ENCODE measurements at regions not wholly inside any gene's neighbourhood (a gene's known extent, or its start where the extent isn't known, plus 50 kb on each side); places are given as distances from the start of the nearest gene placed in this dataset.

DNA sequence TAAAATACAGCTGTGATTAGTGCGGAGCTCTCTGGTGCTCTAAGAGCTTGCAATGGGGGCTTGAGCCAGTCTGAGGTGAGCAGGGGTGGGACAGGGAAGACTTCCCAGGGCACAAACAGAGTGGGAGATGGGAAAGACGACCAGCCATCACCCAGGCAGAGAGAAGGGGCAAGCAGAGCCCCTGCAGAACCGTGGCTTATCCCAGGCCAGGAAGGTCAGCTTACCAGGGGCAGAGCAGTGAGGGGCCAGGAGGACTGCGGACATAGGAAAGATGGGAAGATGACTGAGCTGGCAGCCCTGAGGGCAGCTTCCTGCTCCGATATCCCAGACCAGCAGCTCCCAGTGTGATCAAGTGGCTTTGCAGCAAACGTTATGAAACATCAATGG is 55.4 kb upstream of the IFFO2 start:
- H3K4me1 ChIP-seq (ENCODE audit: insufficient read depth, low read length), result peaks cover 15% of the 10 kb centered on the region
- DNase-seq, result no peak
- H3K27ac ChIP-seq (ENCODE audit: low read depth in 1 of 2, low read length in 2 of 2), result no peak overlapping the region
- Mint-ChIP-seq H3K4me3 (no peak overlapping the region), H3K27me3 (peaks cover under 1% of the 10 kb centered on the region), H3K9me3 (no peaks in the 10 kb centered on the region), H3K4me1 (ENCODE audit: low read depth) (peaks cover 29% of the 10 kb centered on the region), H3K36me3 (ENCODE audit: low read depth) (no peaks in the 10 kb centered on the region), H3K27ac (no peak overlapping the region)
- TF ChIP-seq, protein P1, sequence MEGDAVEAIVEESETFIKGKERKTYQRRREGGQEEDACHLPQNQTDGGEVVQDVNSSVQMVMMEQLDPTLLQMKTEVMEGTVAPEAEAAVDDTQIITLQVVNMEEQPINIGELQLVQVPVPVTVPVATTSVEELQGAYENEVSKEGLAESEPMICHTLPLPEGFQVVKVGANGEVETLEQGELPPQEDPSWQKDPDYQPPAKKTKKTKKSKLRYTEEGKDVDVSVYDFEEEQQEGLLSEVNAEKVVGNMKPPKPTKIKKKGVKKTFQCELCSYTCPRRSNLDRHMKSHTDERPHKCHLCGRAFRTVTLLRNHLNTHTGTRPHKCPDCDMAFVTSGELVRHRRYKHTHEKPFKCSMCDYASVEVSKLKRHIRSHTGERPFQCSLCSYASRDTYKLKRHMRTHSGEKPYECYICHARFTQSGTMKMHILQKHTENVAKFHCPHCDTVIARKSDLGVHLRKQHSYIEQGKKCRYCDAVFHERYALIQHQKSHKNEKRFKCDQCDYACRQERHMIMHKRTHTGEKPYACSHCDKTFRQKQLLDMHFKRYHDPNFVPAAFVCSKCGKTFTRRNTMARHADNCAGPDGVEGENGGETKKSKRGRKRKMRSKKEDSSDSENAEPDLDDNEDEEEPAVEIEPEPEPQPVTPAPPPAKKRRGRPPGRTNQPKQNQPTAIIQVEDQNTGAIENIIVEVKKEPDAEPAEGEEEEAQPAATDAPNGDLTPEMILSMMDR (IDR thresholded peaks at IDR 0.05), result no peak
- H3K36me3 ChIP-seq (ENCODE audit: insufficient read depth, low read length), result no peaks in the 10 kb centered on the region
- no peak overlapping the region for H3K4me3 ChIP-seq (ENCODE audit: low read length)
- no peaks in the 10 kb centered on the region for H3K9me3 ChIP-seq (ENCODE audit: control insufficient read depth in 1 of 2, insufficient read depth in 1 of 2, low read length in 2 of 2)
- intact Hi-C loops (cut with DNase I, micrococcal nuclease), result loop anchor here (2.0 to 10.0 kb wide), 2 partner anchors 63 kb away; no protein-coding TSS in a partner anchor
- CTCF ChIA-PET, result no interaction called here
- no peak for ATAC-seq (ENCODE audit: poor library complexity)
- POLR2A ChIA-PET, result interaction anchor here (0.9 to 1.6 kb wide), 3 partner anchors 19 to 63 kb away, joined by 3 to 6 read pairs (median 4); no protein-coding TSS in a partner anchor
- no peaks in the 10 kb centered on the region for H3K27me3 ChIP-seq (ENCODE audit: control insufficient read depth in 1 of 2, insufficient read depth in 2 of 2, low read length in 2 of 2)

DNA sequence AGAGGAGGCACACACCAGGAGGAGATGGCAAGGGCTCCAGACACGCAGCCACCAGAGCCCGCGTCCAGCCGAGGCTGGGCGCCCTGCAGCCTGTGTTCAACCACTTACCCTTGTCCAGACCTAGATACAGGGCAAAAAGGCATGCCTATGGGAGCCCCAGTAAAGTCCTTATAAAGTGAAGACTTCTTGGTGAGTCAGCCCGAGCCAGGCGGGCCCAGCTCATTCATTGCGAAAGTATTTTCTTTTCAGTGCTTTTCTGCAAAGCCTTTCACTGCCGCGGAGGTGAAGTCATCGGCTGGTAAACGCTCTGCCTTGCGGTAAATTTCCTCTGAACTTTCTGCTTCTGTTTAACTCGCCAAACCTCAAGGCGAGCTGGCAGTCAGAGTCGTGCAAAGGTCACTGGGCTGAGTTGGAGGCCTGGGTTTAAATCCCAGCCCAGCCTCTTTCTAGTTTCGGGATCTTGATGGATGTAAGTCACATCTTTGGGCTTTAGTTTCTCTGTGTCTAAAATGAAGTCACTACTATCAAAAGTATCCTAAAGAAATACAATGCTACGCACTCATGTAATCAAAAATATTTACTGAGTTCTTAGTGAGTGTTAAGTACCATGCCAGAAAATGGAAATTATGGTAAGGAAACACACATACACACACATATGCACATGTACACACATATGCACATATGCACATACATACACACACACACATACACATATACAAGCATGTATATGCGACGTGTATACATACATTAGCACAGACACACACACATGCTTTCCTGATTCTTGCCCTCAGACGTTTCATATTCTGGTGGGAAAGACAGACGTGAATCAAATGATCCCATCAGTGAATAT is 54.7 kb upstream of the IFFO2 start:
- Mint-ChIP-seq H3K9me3 (no peaks in the 10 kb centered on the region), H3K4me1 (ENCODE audit: low read depth) (peaks cover 29% of the 10 kb centered on the region), H3K27ac (peak overlapping the region; percentile 6), H3K36me3 (ENCODE audit: low read depth) (no peaks in the 10 kb centered on the region), H3K27me3 (peaks cover 5% of the 10 kb centered on the region), H3K4me3 (peak overlapping the region; percentile 14)
- ChIA-PET POLR2A (interaction anchor here (0.9 to 1.6 kb wide), 4 partner anchors 11 to 63 kb away, joined by 3 to 6 read pairs (median 4); no protein-coding TSS in a partner anchor), CTCF (no interaction called here)
- Histone ChIP-seq H3K27ac (ENCODE audit: low read depth in 1 of 2, low read length in 2 of 2) (no peak overlapping the region), H3K27me3 (ENCODE audit: control insufficient read depth in 1 of 2, insufficient read depth in 2 of 2, low read length in 2 of 2) (no peaks in the 10 kb centered on the region), H3K4me1 (ENCODE audit: insufficient read depth, low read length) (peaks cover 15% of the 10 kb centered on the region), H3K9me3 (ENCODE audit: control insufficient read depth in 1 of 2, insufficient read depth in 1 of 2, low read length in 2 of 2) (no peaks in the 10 kb centered on the region), H3K36me3 (ENCODE audit: insufficient read depth, low read length) (no peaks in the 10 kb centered on the region), H3K4me3 (ENCODE audit: low read length) (peak overlapping the region; percentile 15)
- peak; percentile 20 to 80 (median 62) for DNase-seq
- peak; percentile 91 for ATAC-seq (ENCODE audit: poor library complexity)
- intact Hi-C loops (cut with DNase I, micrococcal nuclease), result loop anchor here (2.0 to 10.0 kb wide), 2 partner anchors 64 kb away; no protein-coding TSS in a partner anchor
- TF ChIP-seq, protein P1 (IDR thresholded peaks at IDR 0.05), result no peak

GRCh38 chr1:19010503-19010902 is 54.0 kb upstream of the IFFO2 start:
- ChIA-PET POLR2A (interaction anchor here (1.0 to 1.6 kb wide), 3 partner anchors 12 to 64 kb away, joined by 4 to 6 read pairs (median 4); no protein-coding TSS in a partner anchor), CTCF (no interaction called here)
- Mint-ChIP-seq H3K4me1 (ENCODE audit: low read depth) (peaks cover 29% of the 10 kb centered on the region), H3K27me3 (peaks cover 12% of the 10 kb centered on the region), H3K4me3 (peak overlapping the region; percentile 14), H3K27ac (peak overlapping the region; percentile 6), H3K9me3 (no peaks in the 10 kb centered on the region), H3K36me3 (ENCODE audit: low read depth) (no peaks in the 10 kb centered on the region)
- Histone ChIP-seq H3K36me3 (ENCODE audit: insufficient read depth, low read length) (no peaks in the 10 kb centered on the region), H3K9me3 (ENCODE audit: control insufficient read depth in 1 of 2, insufficient read depth in 1 of 2, low read length in 2 of 2) (no peaks in the 10 kb centered on the region), H3K27ac (ENCODE audit: low read depth in 1 of 2, low read length in 2 of 2) (no peak overlapping the region), H3K27me3 (ENCODE audit: control insufficient read depth in 1 of 2, insufficient read depth in 2 of 2, low read length in 2 of 2) (no peaks in the 10 kb centered on the region), H3K4me3 (ENCODE audit: low read length) (no peak overlapping the region), H3K4me1 (ENCODE audit: insufficient read depth, low read length) (peaks cover 15% of the 10 kb centered on the region)
- ATAC-seq (ENCODE audit: poor library complexity) (no peak), DNase-seq (no peak)
- TF ChIP-seq, protein P1 (IDR thresholded peaks at IDR 0.05), result no peak
- intact Hi-C loops (cut with DNase I, micrococcal nuclease), result loop anchor here (2.0 to 10.0 kb wide), 2 partner anchors 64 kb away; no protein-coding TSS in a partner anchor

All from CD4-positive, alpha-beta T cell (primary cell).